ENCODE measurements at regions not wholly inside any gene's neighbourhood (a gene's known extent, or its start where the extent isn't known, plus 50 kb on each side); places are given as distances from the start of the nearest gene placed in this dataset.
"Not testable (repeated sequence)": the region's sequence is repeated elsewhere in the genome, so short reads cannot be mapped to it uniquely, and the experiment has no call there.

DNA sequence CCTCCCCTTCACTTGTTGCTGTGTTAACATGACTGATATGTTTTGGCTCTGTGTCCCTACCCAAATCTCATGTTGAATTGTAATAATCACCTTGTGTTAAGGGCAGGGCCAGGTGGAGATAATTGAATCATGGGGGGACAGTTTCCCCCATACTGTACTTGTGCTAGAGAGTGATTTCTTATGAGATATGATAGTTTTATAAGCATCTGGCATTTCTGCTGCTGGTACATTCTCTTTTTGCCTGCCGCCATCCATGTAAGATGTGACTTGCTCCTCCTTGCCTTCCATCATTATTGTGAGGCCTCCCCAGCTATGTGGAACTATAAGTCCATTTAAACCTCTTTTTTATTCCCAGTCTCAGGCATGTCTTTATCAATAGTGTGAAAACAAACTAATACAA lies 185.0 kb downstream of the TBX18 start:
- TF ChIP-seq, protein P1, sequence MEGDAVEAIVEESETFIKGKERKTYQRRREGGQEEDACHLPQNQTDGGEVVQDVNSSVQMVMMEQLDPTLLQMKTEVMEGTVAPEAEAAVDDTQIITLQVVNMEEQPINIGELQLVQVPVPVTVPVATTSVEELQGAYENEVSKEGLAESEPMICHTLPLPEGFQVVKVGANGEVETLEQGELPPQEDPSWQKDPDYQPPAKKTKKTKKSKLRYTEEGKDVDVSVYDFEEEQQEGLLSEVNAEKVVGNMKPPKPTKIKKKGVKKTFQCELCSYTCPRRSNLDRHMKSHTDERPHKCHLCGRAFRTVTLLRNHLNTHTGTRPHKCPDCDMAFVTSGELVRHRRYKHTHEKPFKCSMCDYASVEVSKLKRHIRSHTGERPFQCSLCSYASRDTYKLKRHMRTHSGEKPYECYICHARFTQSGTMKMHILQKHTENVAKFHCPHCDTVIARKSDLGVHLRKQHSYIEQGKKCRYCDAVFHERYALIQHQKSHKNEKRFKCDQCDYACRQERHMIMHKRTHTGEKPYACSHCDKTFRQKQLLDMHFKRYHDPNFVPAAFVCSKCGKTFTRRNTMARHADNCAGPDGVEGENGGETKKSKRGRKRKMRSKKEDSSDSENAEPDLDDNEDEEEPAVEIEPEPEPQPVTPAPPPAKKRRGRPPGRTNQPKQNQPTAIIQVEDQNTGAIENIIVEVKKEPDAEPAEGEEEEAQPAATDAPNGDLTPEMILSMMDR (IDR thresholded peaks at IDR 0.05; ENCODE audit: low read depth, low read length, missing control alignments) = no peak
- DNase-seq (ENCODE audit: low read depth) = no peak
- no peak overlapping the region for H3K4me3 ChIP-seq (ENCODE audit: low read depth, low read length)

DNA sequence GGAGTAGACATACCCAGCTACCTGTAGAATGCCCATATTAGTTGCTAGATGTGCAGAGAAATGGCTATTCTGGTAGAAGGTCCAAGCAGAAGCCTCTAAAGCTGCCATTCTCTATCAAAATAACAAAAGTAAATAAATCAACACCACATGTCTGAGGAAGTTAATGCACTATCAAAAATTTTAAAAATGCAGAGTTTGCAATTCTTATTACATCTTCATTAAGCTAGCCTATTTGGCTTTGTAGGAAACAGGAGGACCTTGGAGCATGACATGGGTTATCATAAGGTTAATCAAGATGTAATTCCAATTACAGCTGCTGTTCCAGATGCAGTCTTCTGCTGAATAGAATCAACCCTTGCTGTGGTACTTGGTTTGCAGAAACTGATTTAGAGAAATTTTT lies 188.4 kb downstream of the TBX18 start:
- TF ChIP-seq, protein P1 (IDR thresholded peaks at IDR 0.05; ENCODE audit: low read depth, low read length, missing control alignments) = no peak
- DNase-seq (ENCODE audit: low read depth) = no peak
- no peak overlapping the region for H3K4me3 ChIP-seq (ENCODE audit: low read depth, low read length)

DNA sequence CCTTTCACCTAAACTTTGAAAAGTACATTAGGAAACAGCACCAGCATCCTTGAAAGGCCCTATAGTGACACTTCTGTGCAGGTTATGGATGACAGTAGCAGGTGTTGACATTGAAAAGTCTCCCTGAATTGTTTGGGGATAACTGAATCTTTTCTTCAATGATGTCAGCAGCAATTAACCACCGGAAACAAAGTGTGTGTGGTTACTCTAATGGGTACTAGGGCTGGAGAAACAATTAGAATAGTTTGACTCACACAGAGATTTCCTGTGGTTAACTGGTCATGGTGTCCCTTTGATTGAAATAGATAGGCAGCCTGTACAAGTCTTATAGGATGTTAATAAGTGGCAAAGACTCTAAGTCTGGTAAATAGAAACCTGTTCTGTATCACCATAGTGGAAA lies 189.1 kb downstream of the TBX18 start:
- no peak for DNase-seq (ENCODE audit: low read depth)
- H3K4me3 ChIP-seq (ENCODE audit: low read depth, low read length) = no peak overlapping the region
- TF ChIP-seq, protein P1 (IDR thresholded peaks at IDR 0.05; ENCODE audit: low read depth, low read length, missing control alignments) = no peak

DNA sequence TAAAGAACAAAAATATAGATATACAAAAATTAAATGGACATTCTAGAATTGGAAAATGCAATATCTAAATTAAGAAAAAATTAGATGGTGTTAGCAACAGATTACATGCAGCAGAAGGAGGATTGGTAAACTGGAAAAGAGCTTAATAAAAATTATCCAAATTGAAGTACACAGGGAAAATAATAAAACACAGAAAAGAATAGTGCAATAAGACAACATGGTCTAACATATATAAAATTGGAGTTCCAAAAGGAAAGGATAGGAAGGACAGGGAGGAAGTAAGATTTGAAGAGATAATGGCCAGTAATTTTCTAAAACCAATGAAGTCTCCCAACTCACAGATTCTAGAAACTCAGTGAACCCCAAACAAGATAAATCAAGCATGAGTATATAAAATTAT lies 194.5 kb downstream of the TBX18 start:
- TF ChIP-seq, protein P1 (IDR thresholded peaks at IDR 0.05; ENCODE audit: low read depth, low read length, missing control alignments) = no peak

DNA sequence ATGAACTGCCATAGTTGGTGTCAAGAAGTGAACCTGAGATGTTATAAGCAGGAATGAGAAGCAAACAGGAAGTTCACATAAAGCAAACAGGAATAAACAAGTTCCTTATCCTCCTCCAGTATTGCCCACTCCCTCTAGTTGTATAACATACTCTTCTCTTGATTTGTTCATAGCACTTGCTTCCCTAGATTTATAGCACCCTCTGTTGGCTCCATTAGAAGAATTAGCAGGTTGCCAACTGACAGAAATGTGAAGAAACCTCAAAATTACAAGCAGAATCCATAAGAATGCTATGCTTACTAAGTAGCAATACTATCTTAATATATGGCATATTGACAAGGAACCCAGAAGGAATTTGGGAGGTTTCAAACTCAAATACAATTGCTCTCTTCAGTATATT lies 195.4 kb downstream of the TBX18 start:
- no peak for DNase-seq (ENCODE audit: low read depth)
- TF ChIP-seq, protein P1 (IDR thresholded peaks at IDR 0.05; ENCODE audit: low read depth, low read length, missing control alignments) = no peak
- no peak overlapping the region for H3K4me3 ChIP-seq (ENCODE audit: low read depth, low read length)

More for the DNA sequence above, 194.5 kb downstream of the TBX18 start:
- no peak for DNase-seq (ENCODE audit: low read depth)
- no peak overlapping the region for H3K4me3 ChIP-seq (ENCODE audit: low read depth, low read length)

DNA sequence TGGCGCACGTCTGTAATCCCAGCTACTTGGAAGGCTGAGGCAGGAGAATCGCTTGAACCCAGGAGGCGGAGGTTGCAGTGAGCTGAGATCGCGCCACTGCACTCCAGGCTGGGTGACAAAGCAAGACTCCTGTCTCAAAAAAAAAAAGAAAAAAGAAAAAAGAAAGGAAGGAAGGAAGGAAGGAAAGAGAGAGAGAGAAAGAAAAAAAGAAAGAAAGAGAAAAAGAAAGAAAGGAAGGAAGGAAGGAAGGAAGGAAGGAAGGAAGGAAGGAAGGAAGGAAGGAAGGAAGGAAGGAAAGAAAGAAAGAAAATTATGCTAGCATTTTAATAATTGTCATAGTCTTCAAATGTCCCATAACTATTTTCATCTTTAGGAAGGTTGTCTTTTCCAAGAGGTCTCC lies 198.7 kb downstream of the TBX18 start:
- H3K4me3 ChIP-seq (ENCODE audit: low read depth, low read length); DNase-seq (ENCODE audit: low read depth): not testable (repeated sequence)

DNA sequence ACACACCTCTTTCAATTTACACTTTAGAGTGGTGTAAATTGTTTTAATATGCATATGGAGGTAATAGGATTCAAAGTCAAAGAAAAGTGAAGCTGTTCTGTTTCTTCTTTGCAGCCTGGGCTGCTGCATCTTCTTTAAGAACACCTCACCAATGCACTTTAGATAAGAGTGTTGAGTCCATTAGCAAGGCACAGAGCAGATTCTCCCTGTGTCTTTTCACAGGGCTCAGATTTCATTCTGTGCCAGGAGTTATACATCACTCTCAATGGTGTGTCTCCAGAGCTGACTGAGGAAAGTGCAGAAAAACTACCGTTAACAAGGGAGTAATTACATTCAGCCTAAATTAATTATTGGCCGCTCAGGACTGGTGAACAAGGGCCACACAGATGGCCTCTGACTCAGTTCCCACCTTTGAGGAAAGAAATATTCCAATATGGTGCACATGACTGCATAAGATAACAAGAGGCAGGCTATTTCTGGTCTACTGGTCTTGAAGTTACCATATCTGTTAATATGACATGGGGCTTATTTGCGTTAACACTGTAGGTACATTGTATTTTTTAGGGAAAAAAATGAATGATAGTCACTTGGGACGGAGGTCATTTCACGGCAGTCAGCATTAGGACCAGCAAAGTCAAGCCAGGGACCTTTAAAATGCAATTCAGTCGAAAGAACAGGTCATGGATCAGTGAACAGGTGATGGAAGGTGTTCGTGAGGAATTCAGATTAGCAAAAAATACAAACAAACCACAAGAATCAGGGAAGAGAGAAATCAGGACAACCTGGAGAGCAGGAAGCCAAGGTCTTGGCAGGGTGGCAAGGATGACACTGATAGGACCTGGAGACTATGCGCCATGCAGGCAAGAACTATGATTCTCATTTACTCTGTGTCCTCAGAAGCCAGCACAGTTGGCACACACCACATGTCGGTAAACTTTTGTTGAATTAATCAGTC lies 203.7 kb downstream of the TBX18 start:
- DNase-seq (ENCODE audit: low read depth) = no peak
- H3K4me3 ChIP-seq (ENCODE audit: low read depth, low read length) = no peak overlapping the region
- TF ChIP-seq, protein P1 (IDR thresholded peaks at IDR 0.05; ENCODE audit: low read depth, low read length, missing control alignments) = no peak

All from GM12864 (cell line).